RWPE1 (cell line): ENCODE measurements at regions not wholly inside any gene's neighbourhood (a gene's known extent, or its start where the extent isn't known, plus 50 kb on each side); places are given as distances from the start of the nearest gene placed in this dataset.

Experiments used
- CTCF ChIA-PET: fragments of 350-600 bp; sonication (Branson Sonifier 250); formaldehyde crosslinking; extraction: SDS; loops from one replicate; lab custom pipeline; 2021; lab: Yijun Ruan, JAX
- POLR2A ChIA-PET: fragments of 400-600 bp; formaldehyde crosslinking; extraction: SDS; loops from one replicate; lab custom pipeline; 2020; ENCODE audit warnings: antibody characterized with exemption; ENCODE audit not compliant: low non-redundant PET; lab: Yijun Ruan, JAX
- DNase-seq: peaks from one replicate; pipeline ENCODE4 v3.0.0; 2012; ENCODE audit warnings: low spot score
- H3K27ac ChIP-seq: fragments of 450-650 bp; 2 replicates; pipeline ENCODE4 v1.5.1; 2017
- TF ChIP-seq, protein P1 (sequence below): fragments of 450-650 bp; conservative IDR thresholded peaks from 2 replicates; pipeline ENCODE4 v1.5.1; 2017; ENCODE audit warnings: low read depth, mild to moderate bottlenecking

DNA sequence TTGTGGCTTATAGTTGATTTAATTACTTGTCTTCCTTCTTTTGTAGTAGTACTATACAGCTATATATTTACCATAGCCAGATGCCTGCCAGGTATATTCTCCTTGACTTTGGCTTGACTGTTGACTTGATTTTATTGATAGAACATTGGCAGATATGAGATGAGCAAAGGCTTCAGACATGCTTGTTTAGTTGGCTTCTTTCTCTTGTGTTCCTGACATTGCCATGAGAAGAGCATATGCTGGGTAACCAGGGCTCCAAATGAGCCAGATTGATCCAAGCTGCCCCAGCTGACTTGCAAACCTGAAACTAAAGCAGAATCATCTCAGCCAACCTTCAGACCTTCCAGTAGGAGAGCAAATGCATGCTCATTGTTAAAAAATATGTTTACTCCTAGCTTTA, 508.1 kb upstream of the BTBD3 start:
- TF ChIP-seq, protein P1, sequence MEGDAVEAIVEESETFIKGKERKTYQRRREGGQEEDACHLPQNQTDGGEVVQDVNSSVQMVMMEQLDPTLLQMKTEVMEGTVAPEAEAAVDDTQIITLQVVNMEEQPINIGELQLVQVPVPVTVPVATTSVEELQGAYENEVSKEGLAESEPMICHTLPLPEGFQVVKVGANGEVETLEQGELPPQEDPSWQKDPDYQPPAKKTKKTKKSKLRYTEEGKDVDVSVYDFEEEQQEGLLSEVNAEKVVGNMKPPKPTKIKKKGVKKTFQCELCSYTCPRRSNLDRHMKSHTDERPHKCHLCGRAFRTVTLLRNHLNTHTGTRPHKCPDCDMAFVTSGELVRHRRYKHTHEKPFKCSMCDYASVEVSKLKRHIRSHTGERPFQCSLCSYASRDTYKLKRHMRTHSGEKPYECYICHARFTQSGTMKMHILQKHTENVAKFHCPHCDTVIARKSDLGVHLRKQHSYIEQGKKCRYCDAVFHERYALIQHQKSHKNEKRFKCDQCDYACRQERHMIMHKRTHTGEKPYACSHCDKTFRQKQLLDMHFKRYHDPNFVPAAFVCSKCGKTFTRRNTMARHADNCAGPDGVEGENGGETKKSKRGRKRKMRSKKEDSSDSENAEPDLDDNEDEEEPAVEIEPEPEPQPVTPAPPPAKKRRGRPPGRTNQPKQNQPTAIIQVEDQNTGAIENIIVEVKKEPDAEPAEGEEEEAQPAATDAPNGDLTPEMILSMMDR = no peak
- CTCF ChIA-PET = no interaction called here
- H3K27ac ChIP-seq = no peak overlapping the region
- no peak for DNase-seq
- POLR2A ChIA-PET = no interaction called here

DNA sequence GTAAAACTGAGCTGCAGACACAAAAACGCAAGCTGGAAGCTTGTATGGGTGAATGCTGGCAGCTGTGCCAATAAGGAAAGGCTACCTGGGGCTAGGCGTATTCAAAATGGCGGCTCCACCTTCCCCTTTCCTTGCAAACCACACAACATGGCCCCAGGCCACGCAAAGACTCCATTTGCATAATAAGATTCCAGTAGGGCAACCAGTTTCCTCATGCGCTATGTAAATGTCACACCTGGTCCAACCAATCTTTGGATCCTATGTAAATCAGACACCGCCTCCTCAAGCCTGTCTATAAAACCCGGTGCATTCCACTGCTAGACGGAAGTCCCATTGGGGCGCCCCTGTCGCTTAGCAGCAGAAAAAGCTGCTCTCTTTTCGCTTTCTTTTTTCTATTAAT, 505.9 kb upstream of the BTBD3 start:
- H3K27ac ChIP-seq = no peak overlapping the region
- TF ChIP-seq, protein P1 = no peak
- CTCF ChIA-PET = interaction anchor here (0.6 kb wide), 1 partner anchor 99 kb away, joined by 3 read pairs; no protein-coding TSS in a partner anchor
- POLR2A ChIA-PET = no interaction called here
- DNase-seq = no peak

DNA sequence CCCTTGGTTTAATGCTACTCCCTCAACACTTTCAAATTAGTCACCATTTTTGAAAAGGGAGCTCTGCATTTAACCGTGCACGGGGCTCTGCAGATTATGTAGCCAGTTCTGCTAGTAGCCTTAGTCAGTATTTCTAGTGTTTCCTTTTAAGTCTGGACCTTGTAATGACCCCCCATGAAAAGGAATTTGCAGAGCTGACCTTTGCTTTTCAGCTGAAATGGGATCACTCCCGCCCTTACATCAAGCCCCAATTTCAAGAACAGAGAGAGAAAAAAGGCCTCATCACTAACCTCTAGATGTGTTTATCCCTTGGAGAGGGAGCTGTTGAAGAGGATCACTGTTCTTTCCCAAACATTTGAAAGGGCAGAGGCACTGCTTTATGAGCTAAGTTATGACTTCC, 490.7 kb upstream of the BTBD3 start:
- TF ChIP-seq, protein P1 = no peak
- CTCF ChIA-PET = no interaction called here
- no peak overlapping the region for H3K27ac ChIP-seq
- no peak for DNase-seq
- POLR2A ChIA-PET = no interaction called here

DNA sequence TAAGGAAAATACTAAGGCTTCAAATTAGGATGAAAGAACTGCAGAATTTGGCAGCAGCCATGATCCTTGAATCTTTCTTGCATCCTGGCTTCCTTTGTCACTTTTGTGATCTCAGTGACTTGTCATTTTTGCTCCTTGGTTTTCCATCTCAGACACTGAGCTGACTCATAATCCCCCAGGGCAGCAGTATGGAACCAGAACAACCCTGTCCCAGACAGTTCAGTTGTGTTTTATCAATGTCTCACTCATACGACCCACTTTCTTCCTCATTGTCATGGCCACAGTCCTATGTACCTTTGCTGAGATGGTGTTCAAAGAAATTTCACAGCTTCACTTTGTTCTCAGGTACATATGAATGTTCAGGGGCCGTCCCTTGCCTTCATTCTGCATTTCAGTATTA, 488.5 kb upstream of the BTBD3 start:
- CTCF ChIA-PET = interaction anchor here (0.5 kb wide), 2 partner anchors 8 to 1423 kb away, joined by 3 to 6 read pairs; no protein-coding TSS in a partner anchor
- TF ChIP-seq, protein P1 = no peak
- no peak overlapping the region for H3K27ac ChIP-seq
- POLR2A ChIA-PET = no interaction called here
- DNase-seq = no peak

DNA sequence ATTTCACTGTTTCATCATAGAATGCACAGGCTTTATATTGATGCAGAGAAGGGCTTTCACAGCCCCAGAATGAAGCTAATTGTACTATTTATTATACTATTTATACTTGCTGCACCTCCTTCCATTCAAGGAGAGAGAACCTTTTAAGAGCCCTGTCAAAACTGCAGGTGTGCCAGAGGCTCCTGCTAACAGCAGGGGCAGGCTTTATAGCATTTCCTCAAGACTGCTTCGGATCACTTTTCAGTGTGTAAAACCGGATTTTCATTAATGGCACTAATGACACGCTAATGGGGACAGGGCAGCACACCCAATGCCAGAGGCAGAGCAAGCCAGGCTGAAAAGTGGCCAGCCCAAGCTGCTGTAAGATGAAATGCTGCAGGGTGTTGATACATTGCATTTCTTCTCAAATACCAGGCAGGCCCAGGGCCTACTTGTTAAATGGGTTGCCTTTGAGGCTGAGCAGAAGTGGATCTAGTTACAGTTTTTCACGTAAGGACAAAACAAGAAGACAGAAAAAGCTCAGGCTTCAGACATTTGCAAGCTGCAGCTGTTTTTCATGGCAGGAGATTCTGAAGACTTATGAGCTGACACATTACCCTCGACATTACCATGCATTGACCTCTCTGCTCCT, 487.7 kb upstream of the BTBD3 start:
- TF ChIP-seq, protein P1 = no peak
- POLR2A ChIA-PET = no interaction called here
- no peak overlapping the region for H3K27ac ChIP-seq
- no peak for DNase-seq
- CTCF ChIA-PET = interaction anchor here (0.5 to 0.7 kb wide), 2 partner anchors 9 to 483 kb away, joined by 3 to 6 read pairs; no protein-coding TSS in a partner anchor

DNA sequence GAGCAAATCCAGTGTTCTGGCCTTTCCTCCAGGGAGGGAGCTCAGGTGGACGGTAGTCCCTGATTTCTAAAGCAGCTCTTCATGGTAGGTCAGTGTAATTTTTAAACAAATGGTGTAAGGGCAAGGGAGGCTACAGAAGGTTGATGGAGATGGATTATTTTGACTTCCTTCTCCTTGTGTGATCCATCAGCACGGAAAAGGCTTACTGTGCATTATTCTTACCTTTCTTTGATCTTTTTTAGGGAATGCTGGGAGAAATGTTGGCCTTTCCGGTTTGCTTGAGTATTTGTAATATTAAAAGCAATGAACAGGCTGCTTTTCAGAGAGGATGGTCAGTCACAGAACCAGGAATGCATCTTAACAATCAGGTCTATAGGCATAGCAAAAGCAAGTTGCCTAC, 487.0 kb upstream of the BTBD3 start:
- CTCF ChIA-PET = no interaction called here

More for the DNA sequence above, 487.0 kb upstream of the BTBD3 start:
- TF ChIP-seq, protein P1 = no peak
- DNase-seq = no peak
- H3K27ac ChIP-seq = no peak overlapping the region
- POLR2A ChIA-PET = no interaction called here
